HEK293T (cell line): ENCODE measurements at regions not wholly inside any gene's neighbourhood (a gene's known extent, or its start where the extent isn't known, plus 50 kb on each side); places are given as distances from the start of the nearest gene placed in this dataset.
"Not testable (repeated sequence)": the region's sequence is repeated elsewhere in the genome, so short reads cannot be mapped to it uniquely, and the experiment has no call there.

ENCODE experiments used
- CTCF ChIA-PET: fragments of 350-600 bp; formaldehyde crosslinking; extraction: SDS; loops from one replicate; lab custom pipeline; 2021; ENCODE audit warnings: antibody characterized with exemption, inconsistent platforms; lab: Yijun Ruan, JAX
- POLR2A ChIA-PET: fragments of 350-600 bp; formaldehyde crosslinking; extraction: SDS; loops from one replicate; lab custom pipeline; 2020; ENCODE audit warnings: antibody characterized with exemption, inconsistent platforms; lab: Yijun Ruan, JAX
- DNase-seq: peaks from one replicate; pipeline ENCODE4 v3.0.0; 2012; ENCODE audit warnings: mixed read lengths; ENCODE audit errors: extremely low spot score
- ARNT ChIP-seq: fragments of 450-650 bp; IDR thresholded peaks from 2 replicates; pipeline ENCODE4 v1.6.1; 2017; ENCODE audit warnings: mild to moderate bottlenecking
- BHLHE40 ChIP-seq: fragments of 450-650 bp; IDR thresholded peaks from 2 replicates; pipeline ENCODE4 v1.6.1; 2016; ENCODE audit warnings: mild to moderate bottlenecking, moderate library complexity, borderline replicate concordance
- CTBP1 ChIP-seq: fragments of 450-650 bp; IDR thresholded peaks from 2 replicates; pipeline ENCODE4 v1.6.1; 2016; ENCODE audit warnings: borderline replicate concordance
- ELF4 ChIP-seq: fragments of 450-650 bp; IDR thresholded peaks from 2 replicates; pipeline ENCODE4 v1.6.1; 2017; ENCODE audit warnings: antibody characterized with exemption
- FOXA1 ChIP-seq: fragments of 450-650 bp; IDR thresholded peaks from 2 replicates; pipeline ENCODE4 v1.6.1; 2016; ENCODE audit warnings: mild to moderate bottlenecking
- FOXK2 ChIP-seq: fragments of 450-650 bp; IDR thresholded peaks from 2 replicates; pipeline ENCODE4 v1.6.1; 2016; ENCODE audit warnings: mild to moderate bottlenecking
- FOXM1 ChIP-seq: fragments of 450-650 bp; IDR thresholded peaks from 2 replicates; pipeline ENCODE4 v1.6.1; 2017; ENCODE audit warnings: mild to moderate bottlenecking, borderline replicate concordance
- HDGF ChIP-seq: fragments of 450-650 bp; IDR thresholded peaks from 2 replicates; pipeline ENCODE4 v1.6.1; 2017; ENCODE audit warnings: antibody characterized with exemption, borderline replicate concordance
- L3MBTL2 ChIP-seq: fragments of 450-650 bp; conservative IDR thresholded peaks from 2 replicates; pipeline ENCODE4 v1.6.1; 2016; ENCODE audit warnings: mild to moderate bottlenecking
- LEF1 ChIP-seq: fragments of 450-650 bp; IDR thresholded peaks from 2 replicates; pipeline ENCODE4 v1.6.1; 2017; ENCODE audit warnings: mild to moderate bottlenecking, borderline replicate concordance
- NFRKB ChIP-seq: fragments of 450-650 bp; IDR thresholded peaks from 2 replicates; pipeline ENCODE4 v1.6.1; 2016; ENCODE audit warnings: mild to moderate bottlenecking, moderate library complexity
- SP1 ChIP-seq: fragments of 450-650 bp; IDR thresholded peaks from 2 replicates; pipeline ENCODE4 v1.6.1; 2017
- SUZ12 ChIP-seq: fragments of 450-650 bp; IDR thresholded peaks from 2 replicates; pipeline ENCODE4 v1.6.1; 2016; ENCODE audit warnings: mild to moderate bottlenecking
- TARDBP ChIP-seq: fragments of 450-650 bp; IDR thresholded peaks from 2 replicates; pipeline ENCODE4 v1.6.1; 2016
- ZNF384 ChIP-seq: fragments of 450-650 bp; IDR thresholded peaks from 2 replicates; pipeline ENCODE4 v1.6.1; 2016
- TF ChIP-seq, protein P1 (sequence below): fragments of 450-650 bp; IDR thresholded peaks from 2 replicates; pipeline ENCODE4 v1.6.1; 2016

DNA sequence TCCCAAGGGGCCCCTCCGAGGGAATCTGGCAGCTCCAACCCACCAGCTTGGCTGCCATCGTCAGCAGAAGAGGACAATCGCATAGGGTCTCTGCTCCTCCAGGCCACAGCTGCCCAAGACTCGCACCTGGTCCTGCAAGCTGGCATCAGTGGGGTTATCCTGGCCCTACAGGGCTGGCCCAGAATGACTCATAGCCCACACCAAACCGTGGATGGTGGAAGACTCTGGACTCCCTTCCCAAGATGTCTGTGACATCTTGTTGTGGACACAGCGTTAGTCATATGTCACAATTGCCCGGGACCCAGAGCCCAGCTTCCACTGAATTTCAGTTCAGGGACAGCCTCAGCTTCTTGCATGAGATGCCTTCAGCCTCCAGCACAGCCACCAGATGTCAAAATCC is 91.5 kb upstream of the CUX1 start:
- ChIA-PET CTCF (interaction anchor here (0.7 kb wide), 1 partner anchor 346 kb away, joined by 3 read pairs; no protein-coding TSS in a partner anchor), POLR2A (interaction anchor here (0.6 kb wide), 1 partner anchor 19 kb away, joined by 4 read pairs; no protein-coding TSS in a partner anchor)
- TF ChIP-seq HDGF (no peak), ELF4 (no peak), L3MBTL2 (no peak), SUZ12 (no peak)
- no peak for DNase-seq

DNA sequence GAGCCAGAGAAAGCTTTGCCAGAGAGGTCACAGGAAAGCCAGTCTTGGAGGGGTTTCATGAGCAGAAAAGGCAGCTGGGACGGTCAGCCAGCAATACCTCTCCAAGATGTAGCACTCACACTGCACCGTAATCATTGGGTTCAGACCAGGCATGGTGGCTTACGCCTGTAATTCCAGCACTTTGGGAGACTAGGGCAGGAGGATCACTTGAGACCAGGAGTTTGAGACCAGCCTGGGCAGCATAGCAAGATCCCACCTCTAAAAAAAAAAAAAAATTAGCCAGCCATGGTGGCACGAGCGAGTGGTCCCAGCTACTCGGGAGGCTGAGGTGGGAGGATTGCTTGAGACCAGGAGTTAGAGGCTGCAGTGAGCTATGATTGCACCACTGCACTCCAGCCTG is 90.2 kb upstream of the CUX1 start:
- no peak for TF ChIP-seq LEF1
- no peak for TF ChIP-seq HDGF
- TF ChIP-seq NFRKB = no peak
- no peak for TF ChIP-seq SUZ12
- TF ChIP-seq SP1 = no peak
- TF ChIP-seq L3MBTL2 = no peak
- no peak for TF ChIP-seq ELF4
- no peak for TF ChIP-seq FOXM1
- no peak for TF ChIP-seq TARDBP
- TF ChIP-seq CTBP1 = no peak
- no peak for TF ChIP-seq FOXK2
- TF ChIP-seq ZNF384 = no peak
- no peak for TF ChIP-seq ARNT
- CTCF ChIA-PET = no interaction called here
- no peak for DNase-seq
- POLR2A ChIA-PET = no interaction called here

DNA sequence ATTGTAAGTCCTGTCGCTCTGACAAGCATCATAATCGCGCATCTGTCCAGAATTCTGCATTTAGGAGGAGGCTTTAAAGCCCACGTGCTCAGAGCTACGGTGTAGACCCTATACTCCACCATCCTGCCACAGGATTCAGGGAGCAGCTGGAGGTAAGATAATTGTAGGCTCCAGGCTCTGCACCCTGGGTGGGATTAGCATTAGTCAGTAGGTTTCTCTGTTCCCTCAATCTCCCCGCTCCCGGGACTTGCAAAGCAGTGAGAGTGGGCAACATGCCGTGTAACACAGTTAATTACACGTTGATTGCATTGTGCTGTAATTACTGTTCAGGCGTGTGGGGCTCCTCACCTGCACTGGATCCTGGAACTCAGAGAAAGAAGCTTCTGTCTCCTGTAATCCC is 89.3 kb upstream of the CUX1 start:
- no peak for DNase-seq
- ChIA-PET POLR2A (no interaction called here), CTCF (interaction anchor here (0.6 to 2.2 kb wide), 2 partner anchors 15 to 81 kb away, joined by 5 to 6 read pairs; no protein-coding TSS in a partner anchor)
- TF ChIP-seq FOXK2 (no peak), CTBP1 (no peak), ZNF384 (no peak), ARNT (no peak), SP1 (no peak), HDGF (no peak)

DNA sequence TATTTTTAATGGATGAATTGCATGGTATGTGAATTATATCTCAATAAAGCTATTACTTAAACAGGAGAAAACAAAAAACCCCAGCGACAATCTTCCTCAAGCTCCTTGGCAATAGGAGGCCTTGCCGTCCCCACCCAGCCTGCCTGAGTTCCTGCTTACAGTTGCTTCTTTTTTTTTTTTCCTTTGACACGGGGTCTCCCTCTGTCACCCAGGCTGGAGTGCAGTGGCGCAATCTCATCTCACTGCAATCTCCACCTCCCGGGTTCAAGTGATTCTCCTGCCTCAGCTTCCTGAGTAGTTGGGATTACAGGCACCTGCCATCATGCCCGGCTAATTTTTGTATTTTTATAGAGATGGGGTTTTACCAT is 88.6 kb upstream of the CUX1 start:
- DNase-seq = not testable (repeated sequence)
- CTCF ChIA-PET = interaction anchor here (0.6 to 2.2 kb wide), 4 partner anchors 14 to 113 kb away, joined by 3 to 6 read pairs (median 4); no protein-coding TSS in a partner anchor
- POLR2A ChIA-PET = interaction anchor here (1.2 to 1.5 kb wide), 2 partner anchors 11 to 15 kb away, joined by 4 to 5 read pairs; no protein-coding TSS in a partner anchor

DNA sequence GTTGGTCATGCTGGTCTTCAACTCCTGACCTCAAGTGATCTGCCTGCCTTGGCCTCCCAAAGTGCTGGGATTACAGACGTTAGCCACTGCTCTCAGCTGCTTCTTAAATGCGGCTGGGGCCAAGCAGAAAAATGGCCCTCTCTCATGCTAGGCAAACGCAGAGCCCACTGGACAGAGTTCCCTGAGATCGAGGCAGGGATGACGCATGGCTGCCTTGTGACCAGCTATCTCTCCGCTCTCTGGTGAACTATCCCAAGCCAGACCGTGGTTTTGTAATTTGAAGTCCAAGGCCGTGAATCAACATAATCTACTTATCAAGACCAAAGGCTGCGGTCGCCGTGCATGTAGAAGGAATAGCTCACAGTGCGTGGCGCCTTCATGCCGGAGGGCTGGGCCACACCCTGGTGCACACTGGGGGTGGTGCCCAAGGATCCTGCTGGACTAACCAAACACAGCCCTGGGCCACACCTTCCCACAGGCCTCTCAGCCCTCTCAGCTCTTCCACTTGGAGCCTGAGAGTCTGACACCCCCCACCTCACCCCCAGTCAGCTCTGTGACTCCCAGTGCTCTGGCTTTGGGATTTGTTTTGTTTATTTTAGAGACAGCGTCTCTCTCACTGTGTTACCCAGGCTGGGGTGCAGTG is 88.1 kb upstream of the CUX1 start:
- POLR2A ChIA-PET = interaction anchor here (1.2 to 1.5 kb wide), 2 partner anchors 10 to 14 kb away, joined by 4 to 5 read pairs; no protein-coding TSS in a partner anchor
- CTCF ChIA-PET = interaction anchor here (0.6 to 2.2 kb wide), 3 partner anchors 14 to 112 kb away, joined by 3 to 6 read pairs (median 4); no protein-coding TSS in a partner anchor
- no peak for TF ChIP-seq SUZ12
- DNase-seq = no peak

DNA sequence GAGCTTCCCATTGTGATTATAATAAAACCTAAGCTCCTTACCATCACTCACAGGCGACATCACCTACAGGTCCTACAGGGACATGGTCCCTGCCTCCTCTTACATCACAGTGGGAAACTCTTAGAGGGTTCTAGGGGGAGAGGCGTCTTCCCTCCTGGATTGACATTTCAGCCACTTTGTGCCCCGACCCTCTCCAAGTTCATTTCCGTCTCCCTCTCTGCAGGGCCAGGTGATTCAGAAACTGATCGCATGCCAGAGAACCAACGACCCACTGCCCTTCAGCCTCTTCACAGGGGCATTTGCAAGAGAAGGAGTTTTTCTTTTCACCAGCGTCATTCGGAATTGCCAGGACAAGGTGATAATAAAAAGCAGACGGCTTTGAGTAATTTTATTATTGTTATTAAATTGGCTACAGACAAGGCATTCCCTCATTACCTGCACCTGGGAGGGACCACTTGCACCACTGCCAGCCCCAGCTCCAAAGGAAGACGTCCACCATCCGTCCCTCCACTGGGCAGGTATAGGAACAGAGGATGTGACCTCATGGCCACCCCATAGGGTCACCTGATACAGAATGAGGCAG is 85.8 kb upstream of the CUX1 start:
- no peak for DNase-seq
- ChIA-PET CTCF (no interaction called here), POLR2A (no interaction called here)
- TF ChIP-seq ELF4 (no peak), CTBP1 (no peak), SP1 (no peak)

DNA sequence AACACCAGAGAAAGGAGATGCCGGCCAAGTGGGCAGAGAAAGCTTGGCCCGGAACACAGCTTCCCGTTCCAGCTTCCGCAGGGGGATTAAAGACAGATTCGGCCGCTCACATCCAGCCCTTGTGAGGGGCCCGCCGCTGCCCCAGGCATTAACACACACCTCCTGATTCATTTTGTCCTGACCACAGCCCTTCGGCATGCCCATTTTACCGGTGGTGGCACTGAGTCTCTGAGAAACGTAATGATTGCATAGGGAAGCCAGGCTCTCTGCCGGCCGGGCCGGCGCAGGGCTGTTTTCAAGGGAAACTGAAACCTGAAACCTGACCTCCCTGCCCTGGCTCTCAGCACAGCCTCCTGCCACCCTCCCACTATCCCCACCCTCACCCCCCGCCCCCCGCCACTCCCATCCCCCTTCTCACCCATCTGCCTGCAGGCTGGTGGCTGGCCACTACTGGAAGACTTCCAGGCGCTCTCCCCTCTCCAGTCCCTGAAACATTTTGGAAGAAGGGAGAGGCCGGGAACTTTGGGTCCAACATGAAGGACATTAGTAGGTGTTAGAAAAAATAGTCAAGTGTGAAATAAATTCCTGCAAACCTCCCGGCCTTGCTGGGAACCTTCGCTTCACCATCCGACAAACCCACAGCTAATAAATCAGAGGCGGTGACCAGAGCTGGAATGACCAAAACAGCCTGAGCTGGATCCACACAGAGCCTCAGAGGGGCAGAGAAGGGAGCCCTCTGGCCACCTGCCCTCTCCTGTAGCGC is 83.5 kb upstream of the CUX1 start:
- TF ChIP-seq ARNT (no peak), BHLHE40 (no peak), FOXK2 (no peak), ELF4 (no peak), CTBP1 (no peak), NFRKB (no peak), FOXA1 (no peak), SP1 (no peak), HDGF (no peak), FOXM1 (no peak), TARDBP (no peak), ZNF384 (no peak), LEF1 (no peak), SUZ12 (no peak)
- TF ChIP-seq, protein P1, sequence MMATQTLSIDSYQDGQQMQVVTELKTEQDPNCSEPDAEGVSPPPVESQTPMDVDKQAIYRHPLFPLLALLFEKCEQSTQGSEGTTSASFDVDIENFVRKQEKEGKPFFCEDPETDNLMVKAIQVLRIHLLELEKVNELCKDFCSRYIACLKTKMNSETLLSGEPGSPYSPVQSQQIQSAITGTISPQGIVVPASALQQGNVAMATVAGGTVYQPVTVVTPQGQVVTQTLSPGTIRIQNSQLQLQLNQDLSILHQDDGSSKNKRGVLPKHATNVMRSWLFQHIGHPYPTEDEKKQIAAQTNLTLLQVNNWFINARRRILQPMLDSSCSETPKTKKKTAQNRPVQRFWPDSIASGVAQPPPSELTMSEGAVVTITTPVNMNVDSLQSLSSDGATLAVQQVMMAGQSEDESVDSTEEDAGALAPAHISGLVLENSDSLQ = no peak
- ChIA-PET CTCF (interaction anchor here (1.1 kb wide), 1 partner anchor 9 kb away, joined by 4 read pairs; no protein-coding TSS in a partner anchor), POLR2A (no interaction called here)
- DNase-seq = no peak

DNA sequence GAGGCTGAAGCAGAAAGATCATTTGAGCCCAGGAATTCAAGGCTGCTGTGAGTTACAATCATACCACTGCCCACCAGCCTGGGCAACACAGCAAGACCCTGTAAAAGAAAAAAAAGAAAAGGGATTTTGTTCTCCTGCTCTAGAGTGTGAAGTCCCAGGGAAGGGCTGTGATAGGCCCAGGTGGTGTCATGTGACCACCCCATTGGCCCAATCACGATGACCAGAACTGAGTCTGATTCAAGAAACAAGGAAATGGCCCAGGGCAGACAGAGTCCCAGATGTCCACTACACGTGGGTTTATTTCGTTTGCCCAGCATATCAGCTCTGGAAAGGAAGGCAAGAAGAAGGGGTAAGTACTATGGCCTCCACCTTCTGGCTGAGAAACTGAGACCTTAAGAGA is 81.3 kb upstream of the CUX1 start:
- POLR2A ChIA-PET = no interaction called here
- CTCF ChIA-PET = interaction anchor here (0.6 kb wide), 1 partner anchor 1092 kb away, joined by 5 read pairs; no protein-coding TSS in a partner anchor
- no peak for DNase-seq
- TF ChIP-seq FOXK2 = no peak
- TF ChIP-seq FOXM1 = no peak
- no peak for TF ChIP-seq BHLHE40
- TF ChIP-seq L3MBTL2 = no peak
